ENCODE measurements at regions not wholly inside any gene's neighbourhood (a gene's known extent, or its start where the extent isn't known, plus 50 kb on each side); places are given as distances from the start of the nearest gene placed in this dataset.
"Not testable (repeated sequence)": the region's sequence is repeated elsewhere in the genome, so short reads cannot be mapped to it uniquely, and the experiment has no call there.

DNA sequence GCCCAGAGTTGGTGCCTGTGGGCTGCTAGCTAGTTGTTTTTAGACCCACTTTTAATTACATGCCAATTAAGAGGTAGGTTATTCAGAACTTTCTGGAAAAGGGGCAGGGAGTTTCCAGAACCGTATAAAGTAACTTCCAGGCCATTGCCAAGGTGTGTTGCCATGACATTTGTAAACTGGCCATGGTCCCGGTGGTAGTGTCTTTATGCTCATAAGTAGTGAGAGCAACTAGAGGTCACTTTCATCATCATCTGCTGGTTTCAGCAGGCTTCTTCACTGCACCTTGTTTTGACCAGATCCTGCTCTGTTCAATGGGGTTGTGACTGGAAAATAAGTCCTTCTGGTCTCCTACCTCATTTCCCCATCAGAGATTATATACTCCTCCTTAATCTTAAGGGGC, 207.0 kb downstream of the FAM72C start:
- not testable (repeated sequence) for H3K4me2 ChIP-seq (ENCODE audit: low read length); H3K4me1 ChIP-seq (ENCODE audit: insufficient read depth, low read length, severe bottlenecking)

DNA sequence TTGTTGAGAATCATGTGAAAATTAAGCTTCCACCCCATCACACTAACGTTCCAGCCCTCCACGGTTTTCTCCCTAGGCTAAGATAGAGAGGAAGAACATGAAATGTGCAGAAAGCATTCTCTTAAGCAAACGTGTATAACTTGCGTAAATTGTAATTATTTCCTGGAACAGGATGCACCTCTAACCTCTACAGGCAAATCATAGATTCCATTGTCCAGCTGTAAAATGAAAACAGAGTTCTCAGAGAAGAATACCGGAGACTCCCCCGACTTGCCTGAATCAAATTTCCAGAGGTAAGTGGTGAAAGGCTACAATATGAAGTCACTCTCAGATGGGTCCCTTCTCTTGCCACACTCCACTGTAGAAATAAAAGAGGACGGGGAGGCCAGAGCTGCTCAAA, 211.4 kb downstream of the FAM72C start:
- not testable (repeated sequence) for H3K9me3 ChIP-seq (ENCODE audit: low read length); H3K27me3 ChIP-seq (ENCODE audit: insufficient read depth, low read length); H3K9ac ChIP-seq (ENCODE audit: low read length); H3K79me2 ChIP-seq (ENCODE audit: insufficient read depth, low read length); H4K20me1 ChIP-seq (ENCODE audit: insufficient read depth, low read length); H3K4me3 ChIP-seq (ENCODE audit: low read depth, low read length, poor library complexity, severe bottlenecking); H3K4me1 ChIP-seq (ENCODE audit: insufficient read depth, low read length, severe bottlenecking); H3F3A ChIP-seq (ENCODE audit: insufficient read depth, low read length); H3K9me2 ChIP-seq (ENCODE audit: low read depth, low read length); H3K4me2 ChIP-seq (ENCODE audit: low read length); H3K36me3 ChIP-seq (ENCODE audit: insufficient read depth, low read length); H3K27ac ChIP-seq (ENCODE audit: low read depth, low read length, poor library complexity, severe bottlenecking); H2AFZ ChIP-seq (ENCODE audit: low read length)

More for the DNA sequence above, 207.0 kb downstream of the FAM72C start:
- not testable (repeated sequence) for H3K9ac ChIP-seq (ENCODE audit: low read length); H3F3A ChIP-seq (ENCODE audit: insufficient read depth, low read length); H3K79me2 ChIP-seq (ENCODE audit: insufficient read depth, low read length); H3K9me3 ChIP-seq (ENCODE audit: low read length); H3K36me3 ChIP-seq (ENCODE audit: insufficient read depth, low read length); H3K4me3 ChIP-seq (ENCODE audit: low read depth, low read length, poor library complexity, severe bottlenecking); H3K9me2 ChIP-seq (ENCODE audit: low read depth, low read length); H4K20me1 ChIP-seq (ENCODE audit: insufficient read depth, low read length); H3K27me3 ChIP-seq (ENCODE audit: insufficient read depth, low read length); H2AFZ ChIP-seq (ENCODE audit: low read length); H3K27ac ChIP-seq (ENCODE audit: low read depth, low read length, poor library complexity, severe bottlenecking)

DNA sequence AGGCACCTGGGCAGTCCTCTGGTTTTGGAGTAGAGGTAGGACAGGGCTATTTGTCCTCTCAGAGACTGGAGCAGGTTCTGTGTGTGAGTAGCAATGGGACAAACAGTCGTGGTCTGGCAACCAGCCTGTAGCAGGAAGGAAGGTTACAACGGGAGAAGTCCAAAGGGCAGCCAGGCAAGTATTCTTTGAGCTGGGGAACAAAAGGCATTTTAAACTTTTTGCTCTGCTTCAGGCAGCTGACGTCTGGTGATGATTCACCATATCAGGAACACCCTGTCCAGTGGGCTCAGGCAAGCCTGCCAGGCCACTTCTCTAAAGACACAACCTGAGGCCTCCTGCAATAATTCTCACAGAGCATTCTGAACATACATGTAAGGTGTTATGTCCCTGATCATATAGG, 215.8 kb downstream of the FAM72C start:
- H3K4me1 ChIP-seq (ENCODE audit: insufficient read depth, low read length, severe bottlenecking); H3K9ac ChIP-seq (ENCODE audit: low read length); H3K4me2 ChIP-seq (ENCODE audit: low read length): not testable (repeated sequence)

DNA sequence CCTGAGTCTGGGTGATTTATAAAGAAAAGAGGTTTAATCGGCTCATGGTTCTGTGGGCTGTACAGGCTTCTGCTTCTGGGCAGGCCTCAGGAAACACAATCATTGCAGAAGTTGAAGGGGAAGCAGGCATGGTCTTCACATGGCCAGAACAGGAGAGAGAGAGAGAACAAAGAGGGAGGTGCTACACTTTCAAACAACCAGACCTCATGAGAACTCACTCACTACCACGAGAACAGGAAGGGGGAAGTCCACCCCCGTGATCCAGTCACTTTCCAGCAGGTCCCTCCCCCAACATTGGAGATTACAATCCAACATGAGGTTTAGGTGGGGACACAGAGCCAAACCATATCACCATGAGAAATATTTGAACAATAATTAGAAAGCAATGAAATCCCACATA, 222.9 kb downstream of the FAM72C start:
- no peak overlapping the region for H3K4me2 ChIP-seq (ENCODE audit: low read length)
- no peaks in the 10 kb centered on the region for H3K27me3 ChIP-seq (ENCODE audit: insufficient read depth, low read length)
- no peaks in the 10 kb centered on the region for H3K9me2 ChIP-seq (ENCODE audit: low read depth, low read length)
- no peaks in the 10 kb centered on the region for H3F3A ChIP-seq (ENCODE audit: insufficient read depth, low read length)
- no peaks in the 10 kb centered on the region for H3K79me2 ChIP-seq (ENCODE audit: insufficient read depth, low read length)
- no peak overlapping the region for H3K27ac ChIP-seq (ENCODE audit: low read depth, low read length, poor library complexity, severe bottlenecking)
- H3K9me3 ChIP-seq (ENCODE audit: low read length), result no peaks in the 10 kb centered on the region
- no peak overlapping the region for H3K9ac ChIP-seq (ENCODE audit: low read length)
- H3K36me3 ChIP-seq (ENCODE audit: insufficient read depth, low read length), result no peaks in the 10 kb centered on the region
- H2AFZ ChIP-seq (ENCODE audit: low read length), result no peak overlapping the region
- H3K4me3 ChIP-seq (ENCODE audit: low read depth, low read length, poor library complexity, severe bottlenecking), result no peak overlapping the region
- H4K20me1 ChIP-seq (ENCODE audit: insufficient read depth, low read length), result no peaks in the 10 kb centered on the region
- no peak for TF ChIP-seq EZH2 (IDR thresholded peaks at IDR 0.05; ENCODE audit: borderline replicate concordance, low read length)
- no peak for TF ChIP-seq CTCF (IDR thresholded peaks at IDR 0.05; ENCODE audit: low read length)
- no peaks in the 10 kb centered on the region for H3K4me1 ChIP-seq (ENCODE audit: insufficient read depth, low read length, severe bottlenecking)

More for the DNA sequence above, 215.8 kb downstream of the FAM72C start:
- not testable (repeated sequence) for H3K36me3 ChIP-seq (ENCODE audit: insufficient read depth, low read length); H3F3A ChIP-seq (ENCODE audit: insufficient read depth, low read length); H4K20me1 ChIP-seq (ENCODE audit: insufficient read depth, low read length); H3K4me3 ChIP-seq (ENCODE audit: low read depth, low read length, poor library complexity, severe bottlenecking); H3K9me3 ChIP-seq (ENCODE audit: low read length); H3K27ac ChIP-seq (ENCODE audit: low read depth, low read length, poor library complexity, severe bottlenecking); H3K27me3 ChIP-seq (ENCODE audit: insufficient read depth, low read length); H2AFZ ChIP-seq (ENCODE audit: low read length); H3K79me2 ChIP-seq (ENCODE audit: insufficient read depth, low read length); H3K9me2 ChIP-seq (ENCODE audit: low read depth, low read length)

GRCh38 chr1:143736562-143736961, 235.2 kb downstream of the FAM72C start:
- TF ChIP-seq CTCF (IDR thresholded peaks at IDR 0.05; ENCODE audit: low read length) (no peak), EZH2 (IDR thresholded peaks at IDR 0.05; ENCODE audit: borderline replicate concordance, low read length) (no peak)
- no peaks in the 10 kb centered on the region for H3K36me3 ChIP-seq (ENCODE audit: insufficient read depth, low read length)
- H3K4me2 ChIP-seq (ENCODE audit: low read length), result no peak overlapping the region
- H3K4me1 ChIP-seq (ENCODE audit: insufficient read depth, low read length, severe bottlenecking), result no peaks in the 10 kb centered on the region
- no peak overlapping the region for H3K27ac ChIP-seq (ENCODE audit: low read depth, low read length, poor library complexity, severe bottlenecking)
- no peaks in the 10 kb centered on the region for H3F3A ChIP-seq (ENCODE audit: insufficient read depth, low read length)
- no peak overlapping the region for H3K9ac ChIP-seq (ENCODE audit: low read length)
- no peak overlapping the region for H3K4me3 ChIP-seq (ENCODE audit: low read depth, low read length, poor library complexity, severe bottlenecking)
- H4K20me1 ChIP-seq (ENCODE audit: insufficient read depth, low read length), result no peaks in the 10 kb centered on the region
- H3K79me2 ChIP-seq (ENCODE audit: insufficient read depth, low read length), result no peaks in the 10 kb centered on the region
- no peaks in the 10 kb centered on the region for H3K9me3 ChIP-seq (ENCODE audit: low read length)
- H2AFZ ChIP-seq (ENCODE audit: low read length), result no peak overlapping the region
- no peaks in the 10 kb centered on the region for H3K9me2 ChIP-seq (ENCODE audit: low read depth, low read length)
- H3K27me3 ChIP-seq (ENCODE audit: insufficient read depth, low read length), result no peaks in the 10 kb centered on the region

Measured in OCI-LY1 (cell line).